ENCODE measurements at regions not wholly inside any gene's neighbourhood (a gene's known extent, or its start where the extent isn't known, plus 50 kb on each side); places are given as distances from the start of the nearest gene placed in this dataset.

GRCh38 chr16:24423312-24423711 lies 116.1 kb upstream of the RBBP6 start (continued):
- TF ChIP-seq CUX1 (IDR thresholded peaks at IDR 0.05; ENCODE audit: insufficient replicate concordance, low read depth, low read length) (no peak), MEF2B (IDR thresholded peaks at IDR 0.05; ENCODE audit: partially characterized antibody, poor library complexity, severe bottlenecking) (no peak), ZBTB4 (CRISPR knock-in tag; IDR thresholded peaks at IDR 0.05) (no peak), RB1 (IDR thresholded peaks at IDR 0.05; ENCODE audit: borderline replicate concordance) (no peak), MXI1 (IDR thresholded peaks at IDR 0.05; ENCODE audit: low read depth, low read length) (no peak), NR2C2 (IDR thresholded peaks at IDR 0.05; ENCODE audit: borderline replicate concordance, control insufficient read depth, insufficient read length, low read depth) (no peak), ZBTB33 (IDR thresholded peaks at IDR 0.05) (no peak), YBX1 (IDR thresholded peaks at IDR 0.05) (no peak), SRF (IDR thresholded peaks at IDR 0.05; ENCODE audit: low read depth in 2 of 2, low read length in 2 of 2) (no peak), CHD2 (IDR thresholded peaks at IDR 0.05; ENCODE audit: borderline replicate concordance, low read depth, low read length) (no peak), LARP7 (IDR thresholded peaks at IDR 0.05) (no peak), YY1 (IDR thresholded peaks at IDR 0.05; ENCODE audit: low read depth, low read length) (no peak)

Measured in GM12878 (cell line).